HG03354 (cell line): ENCODE measurements at regions not wholly inside any gene's neighbourhood (a gene's known extent, or its start where the extent isn't known, plus 50 kb on each side); places are given as distances from the start of the nearest gene placed in this dataset.

ENCODE experiments used
- ATAC-seq: cut with Tn5 transposase; IDR thresholded peaks from one replicate; pipeline ENCODE4 v1.9.1; 2021; ENCODE audit warnings: mild to moderate bottlenecking; ENCODE audit not compliant: unreplicated experiment, poor library complexity, severe bottlenecking

DNA sequence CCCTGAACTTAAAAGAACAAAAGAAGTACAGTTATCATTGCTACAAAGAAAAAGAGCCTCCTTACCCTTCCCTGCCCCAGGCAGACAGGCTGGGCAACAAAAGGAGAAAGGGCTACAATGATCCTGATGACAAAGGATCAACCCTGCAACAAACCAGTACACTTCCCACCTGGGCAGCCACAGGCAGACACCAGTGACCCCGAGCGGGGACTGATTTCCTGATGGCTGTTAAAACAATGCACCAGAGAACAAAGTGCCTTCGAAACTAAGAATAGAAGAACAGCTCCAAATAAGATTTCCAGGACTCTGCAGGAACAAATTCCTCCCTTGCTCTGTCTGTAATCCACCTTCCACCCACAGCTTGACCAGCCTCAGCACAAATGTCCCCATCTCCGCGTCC, 106.3 kb upstream of the ARHGEF3 start:
- ATAC-seq, result no peak

DNA sequence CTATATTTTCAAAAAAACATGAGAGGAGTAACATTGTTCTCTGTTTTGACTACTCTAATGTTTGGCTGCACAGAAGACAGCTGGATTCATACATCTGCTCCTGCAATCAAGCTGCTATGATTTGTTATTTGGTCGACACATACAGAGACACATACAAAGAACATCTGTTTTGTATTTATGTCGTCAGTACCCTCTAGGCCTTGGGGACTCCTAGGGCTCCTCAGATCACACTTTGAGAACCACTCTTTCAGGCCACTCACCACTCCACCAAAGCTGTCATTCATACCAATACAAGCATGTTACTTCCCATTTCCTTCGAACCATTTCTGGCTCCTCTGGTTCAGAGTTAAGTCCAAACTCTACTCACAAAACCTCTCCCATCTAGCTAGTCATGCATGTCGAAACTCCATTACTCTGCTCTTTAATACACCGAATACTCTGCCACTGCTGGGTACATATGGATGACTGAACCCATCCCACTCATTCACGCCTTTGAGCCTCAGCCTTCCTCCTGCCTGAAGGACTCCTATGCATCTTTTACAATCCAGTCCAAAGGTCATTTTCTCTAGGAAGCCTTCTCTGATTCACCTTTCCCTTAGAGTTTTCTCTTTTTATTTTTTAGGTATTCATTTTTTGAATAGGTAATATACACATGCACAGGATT, 102.9 kb upstream of the ARHGEF3 start:
- no peak for ATAC-seq

DNA sequence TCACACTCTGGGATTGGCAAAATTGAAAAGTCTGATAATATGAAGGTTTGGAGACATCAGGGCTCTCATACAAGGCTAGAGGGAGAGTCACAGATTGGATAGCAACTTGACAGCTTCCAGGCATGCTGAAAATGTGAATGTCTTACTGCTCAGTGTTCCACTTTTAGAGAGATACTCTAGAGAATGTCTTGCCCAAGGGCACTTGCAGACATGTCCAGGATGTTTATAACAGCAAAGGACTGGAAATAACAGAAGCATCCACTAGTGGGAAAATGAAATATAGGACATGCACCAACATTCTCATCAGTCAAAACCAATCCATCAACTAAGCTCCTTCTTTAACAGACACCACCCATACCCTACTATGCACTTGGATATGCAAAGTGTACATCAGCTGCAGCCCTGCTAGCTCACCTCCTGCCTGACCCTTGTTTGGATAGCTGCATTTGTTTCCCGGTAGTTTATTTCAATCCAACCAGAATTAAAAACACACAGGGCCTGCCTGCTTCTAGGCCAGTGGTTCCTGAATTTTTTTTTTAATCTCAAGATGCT, 101.6 kb upstream of the ARHGEF3 start:
- no peak for ATAC-seq

DNA sequence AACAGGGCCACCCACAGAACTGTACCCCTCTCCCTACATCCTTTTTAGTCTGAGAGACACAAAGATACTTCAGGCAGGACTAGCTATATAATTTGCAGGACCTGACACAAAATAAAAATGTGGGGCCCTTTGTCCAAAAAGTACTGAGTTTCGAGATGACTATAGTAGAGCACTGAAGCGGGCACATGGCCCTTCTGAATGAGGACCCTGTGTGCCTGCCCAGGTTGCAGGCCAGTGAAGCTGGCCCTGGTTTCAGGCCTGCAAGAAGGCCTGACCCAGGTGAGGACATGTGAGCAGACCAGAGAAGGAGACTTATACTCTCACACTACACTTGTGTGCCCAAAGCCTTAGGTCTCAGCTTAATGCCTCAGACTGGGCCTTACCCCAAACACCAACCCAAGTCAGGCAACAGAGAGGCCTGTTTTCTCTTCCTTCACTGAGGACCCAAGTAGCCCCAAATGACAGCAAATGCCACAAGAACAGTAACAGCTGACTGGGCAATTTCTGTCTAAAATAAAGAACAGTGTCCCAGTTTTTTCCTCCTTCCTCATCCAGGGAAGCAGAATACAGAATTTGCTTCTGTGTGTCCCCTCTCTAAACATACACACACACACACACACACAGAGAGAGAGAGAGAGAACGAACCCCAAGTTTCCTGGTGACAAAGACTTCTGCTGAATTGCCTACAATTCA, 100.9 kb upstream of the ARHGEF3 start:
- no peak for ATAC-seq

DNA sequence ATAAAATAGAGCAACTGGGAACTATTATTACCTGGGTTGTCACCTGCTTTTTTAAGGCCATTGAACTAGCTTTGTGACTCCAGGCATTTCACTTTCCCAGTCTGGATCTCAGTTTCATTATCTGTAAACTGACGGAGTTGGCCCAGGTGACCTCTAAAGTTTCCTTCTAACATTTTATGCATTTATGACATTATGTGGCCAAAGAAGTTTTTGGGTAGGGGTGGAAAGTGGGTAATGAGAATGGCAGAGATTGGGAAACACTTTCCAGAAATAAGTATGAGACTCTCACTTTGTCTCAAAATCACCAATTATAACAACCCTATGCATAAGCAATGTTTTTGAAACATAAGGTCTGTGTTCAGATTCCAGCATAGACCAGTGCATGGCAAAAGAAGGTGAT, 99.1 kb upstream of the ARHGEF3 start:
- no peak for ATAC-seq

DNA sequence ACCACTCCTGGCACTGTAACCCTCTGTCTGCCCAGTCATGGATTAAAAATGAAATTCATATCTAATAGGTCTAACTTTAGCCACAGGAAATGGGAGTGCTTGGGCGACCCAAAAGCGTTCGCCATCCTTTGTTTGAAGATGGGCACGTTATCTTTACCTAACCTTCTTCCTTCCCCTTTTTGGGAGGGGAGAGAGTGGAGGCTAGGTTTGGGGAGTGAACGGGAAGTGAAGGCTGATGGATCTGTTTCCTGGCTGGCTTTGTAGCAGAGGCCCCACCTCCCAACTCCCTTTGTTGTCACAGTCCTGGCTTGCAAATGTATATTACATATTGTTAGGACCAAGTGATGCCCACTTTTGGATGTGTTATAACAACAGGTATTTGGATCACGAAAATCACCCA, 98.1 kb upstream of the ARHGEF3 start:
- ATAC-seq, result no peak

DNA sequence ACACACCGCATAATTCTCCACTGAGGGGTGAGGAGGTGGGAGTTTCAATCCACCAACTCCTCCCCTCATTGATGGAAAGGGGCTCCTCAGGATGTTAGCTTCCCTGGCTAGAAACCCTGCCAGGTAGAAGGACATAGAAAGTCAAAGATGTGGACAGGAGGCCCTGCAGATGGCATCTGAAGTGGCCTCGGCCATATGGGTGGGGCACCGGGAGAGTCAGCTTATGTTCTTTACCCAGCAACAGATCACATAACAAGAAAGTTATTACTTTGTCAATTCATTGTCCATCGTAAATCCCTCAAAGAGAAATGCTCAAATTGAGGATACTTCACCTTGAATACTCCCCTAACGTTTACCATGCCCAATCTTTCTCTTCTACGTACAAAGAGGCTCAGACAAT, 97.3 kb upstream of the ARHGEF3 start:
- ATAC-seq, result no peak

DNA sequence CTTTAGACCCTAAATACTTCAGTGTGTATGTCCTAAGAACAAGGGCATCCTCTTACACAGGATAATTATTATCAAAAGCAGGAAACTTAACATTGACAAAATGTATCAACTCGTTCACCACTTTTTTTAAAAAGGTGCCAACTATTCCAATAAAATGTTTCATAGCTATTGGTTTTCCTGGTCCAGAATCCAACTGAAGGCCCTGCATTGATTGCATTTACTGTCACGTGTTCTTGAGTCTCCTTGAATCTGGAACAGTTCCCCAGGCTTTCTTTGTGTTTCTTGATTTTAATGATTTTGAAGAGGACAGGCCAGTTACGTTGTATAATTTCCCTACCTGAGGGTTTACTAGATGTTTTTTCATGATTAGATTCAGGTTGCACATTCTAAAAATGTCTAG, 94.6 kb upstream of the ARHGEF3 start:
- ATAC-seq, result no peak

DNA sequence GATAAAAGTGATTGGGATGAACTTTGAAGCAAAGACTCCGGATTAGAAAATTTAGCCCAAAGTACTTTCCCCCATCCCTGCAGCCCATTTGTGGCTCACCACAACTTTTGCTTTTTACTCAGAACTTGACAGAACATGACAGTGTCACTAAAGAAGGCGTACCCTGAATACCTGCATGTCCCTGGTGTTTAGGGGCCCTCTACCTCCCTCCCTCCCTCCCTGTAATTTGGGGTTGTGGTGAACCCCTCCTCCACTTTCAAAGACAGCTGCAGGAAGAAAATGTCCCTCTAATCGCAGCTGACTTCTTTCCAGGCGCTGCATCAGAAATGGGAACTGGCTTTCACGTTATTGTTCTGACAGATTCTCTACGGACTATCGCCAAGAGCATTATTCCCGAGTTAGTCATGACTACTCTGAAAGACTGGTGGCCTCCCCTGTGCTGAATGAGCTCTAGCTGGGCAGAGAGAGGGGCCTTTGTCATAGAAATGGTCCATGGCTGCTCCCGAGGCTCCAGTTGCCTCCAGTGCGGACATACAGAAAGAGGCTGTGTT, 93.2 kb upstream of the ARHGEF3 start:
- ATAC-seq, result no peak

DNA sequence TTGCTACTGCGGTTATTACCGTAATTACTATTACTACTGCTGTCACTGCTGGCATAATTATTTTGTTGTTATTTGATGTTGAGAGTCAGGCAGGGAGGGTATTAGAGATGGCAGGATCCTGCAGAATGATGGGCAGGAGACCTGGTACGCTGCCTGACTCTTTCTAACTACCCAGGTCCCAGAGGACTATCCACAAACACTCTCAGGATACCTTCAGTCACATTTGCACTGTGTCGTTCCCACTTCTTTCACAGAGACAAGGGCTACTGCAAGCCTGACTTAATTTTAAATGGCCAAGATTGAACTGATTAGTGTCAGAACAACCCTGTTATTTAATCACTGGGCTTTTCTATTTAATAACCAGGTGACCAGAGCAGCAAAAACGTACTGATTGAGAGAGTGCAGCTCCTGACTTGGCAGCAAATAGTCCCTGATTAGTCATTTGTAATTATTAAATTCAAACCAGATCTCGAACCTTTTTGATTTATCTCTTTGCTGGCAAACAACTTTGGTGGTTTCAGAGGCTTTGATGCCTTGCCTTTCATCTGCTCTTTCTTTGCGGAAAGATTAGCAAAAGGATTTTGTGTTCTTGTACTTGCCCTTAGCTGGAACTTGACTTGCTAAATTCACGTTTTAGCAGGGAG, 88.8 kb upstream of the ARHGEF3 start:
- no peak for ATAC-seq

DNA sequence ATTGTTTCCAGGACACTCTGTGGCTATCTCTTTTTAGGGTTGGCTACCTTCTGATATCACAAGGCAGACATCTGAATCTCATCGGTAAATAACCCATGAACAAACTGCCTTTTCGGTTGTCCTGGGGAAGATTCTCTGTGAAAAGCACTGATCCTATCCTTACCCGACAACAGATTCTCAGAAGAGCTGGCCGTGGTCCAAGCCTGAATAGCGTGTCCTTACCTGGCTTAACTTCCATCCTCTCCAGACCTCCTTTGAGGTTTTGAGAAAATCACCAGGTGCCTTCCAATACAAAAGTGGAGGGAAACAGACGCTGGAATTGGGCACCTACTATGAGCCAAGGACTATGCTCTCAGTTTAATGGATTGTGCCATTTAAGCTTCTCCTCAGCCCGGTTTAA, 87.4 kb upstream of the ARHGEF3 start:
- ATAC-seq, result no peak

DNA sequence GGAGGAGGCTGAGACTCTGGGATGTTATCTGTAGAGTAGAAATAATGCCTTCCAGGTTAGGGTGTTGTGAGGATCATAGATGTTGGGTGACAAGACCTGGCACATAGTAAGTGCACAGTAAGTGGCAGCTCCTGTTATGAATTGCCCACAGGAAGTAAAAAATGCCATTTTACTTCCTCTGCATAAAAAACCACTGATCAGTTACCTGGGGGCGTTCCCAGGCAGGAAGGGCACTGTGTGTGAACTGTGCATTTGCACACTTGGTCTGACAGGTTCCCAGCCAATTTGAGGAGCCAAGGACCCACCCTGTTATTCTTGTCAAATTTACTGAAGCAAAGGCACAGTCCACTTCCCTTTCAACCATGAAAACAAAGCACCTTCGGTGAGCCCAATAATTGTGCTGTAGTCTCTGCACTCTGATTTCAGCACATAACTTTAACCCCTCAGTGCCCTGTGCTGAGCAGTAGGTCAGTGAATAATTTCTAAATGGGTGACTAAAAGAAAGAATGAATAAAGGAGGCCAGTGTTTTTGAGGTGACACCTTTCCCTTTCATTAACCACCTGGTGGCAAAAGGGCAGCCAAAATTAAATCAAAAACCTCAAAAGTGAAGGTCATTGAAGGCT, 85.8 kb upstream of the ARHGEF3 start:
- no peak for ATAC-seq

DNA sequence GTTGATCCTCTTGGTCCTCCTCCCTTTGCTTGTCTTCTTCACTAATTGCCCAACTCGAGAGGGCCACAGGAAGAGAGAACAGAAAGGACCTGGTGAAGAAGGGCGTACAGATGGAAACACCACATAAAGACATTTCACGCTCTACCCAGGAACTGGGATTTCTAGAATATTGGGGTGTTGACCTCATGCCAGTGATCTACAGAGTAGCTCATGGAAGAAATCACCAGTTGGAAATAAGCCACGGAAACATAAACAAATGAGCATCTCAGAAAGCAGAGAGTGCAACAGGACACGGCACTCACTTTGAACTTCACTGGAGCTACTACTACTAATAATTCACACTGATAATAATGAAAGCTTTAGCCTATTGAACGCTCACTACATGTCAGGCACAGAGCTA, 84.6 kb upstream of the ARHGEF3 start:
- no peak for ATAC-seq

DNA sequence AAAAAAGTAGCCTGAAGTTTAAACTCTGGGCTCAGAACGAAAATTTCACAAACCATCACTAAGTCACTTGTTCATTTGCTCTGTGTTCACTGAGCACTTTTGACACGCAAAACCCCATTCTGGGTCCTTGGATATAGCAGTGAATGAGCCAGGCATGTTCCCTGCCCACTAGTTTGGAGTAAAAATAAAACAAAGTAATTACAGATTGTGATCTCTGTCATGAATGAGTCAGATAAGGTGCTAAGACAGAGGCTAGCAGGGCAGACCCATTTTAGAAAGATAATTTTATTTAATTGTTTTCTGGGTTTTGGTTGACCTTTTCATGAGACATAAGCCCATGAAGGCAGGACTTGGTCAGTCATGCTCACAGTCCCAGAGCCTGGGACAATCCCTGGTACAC, 84.1 kb upstream of the ARHGEF3 start:
- no peak for ATAC-seq

DNA sequence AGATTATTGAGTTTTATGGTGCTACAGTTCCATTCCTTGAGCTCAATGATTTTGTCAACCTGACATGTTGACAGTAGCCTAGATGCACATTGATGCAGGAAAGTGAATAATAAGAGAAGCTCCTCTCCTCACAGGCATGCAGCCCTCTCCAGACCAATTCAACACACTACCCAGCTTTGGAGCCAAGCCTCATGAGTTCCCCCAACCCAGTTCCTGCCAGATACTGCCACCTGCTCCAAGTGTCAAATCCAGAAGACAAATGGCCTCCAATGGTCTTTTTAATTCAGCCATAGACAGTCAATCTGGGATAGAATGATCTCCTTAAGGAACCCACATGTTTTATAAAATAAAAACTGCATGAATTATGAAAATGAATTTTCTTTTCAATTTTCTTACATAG, 83.7 kb upstream of the ARHGEF3 start:
- ATAC-seq, result no peak

DNA sequence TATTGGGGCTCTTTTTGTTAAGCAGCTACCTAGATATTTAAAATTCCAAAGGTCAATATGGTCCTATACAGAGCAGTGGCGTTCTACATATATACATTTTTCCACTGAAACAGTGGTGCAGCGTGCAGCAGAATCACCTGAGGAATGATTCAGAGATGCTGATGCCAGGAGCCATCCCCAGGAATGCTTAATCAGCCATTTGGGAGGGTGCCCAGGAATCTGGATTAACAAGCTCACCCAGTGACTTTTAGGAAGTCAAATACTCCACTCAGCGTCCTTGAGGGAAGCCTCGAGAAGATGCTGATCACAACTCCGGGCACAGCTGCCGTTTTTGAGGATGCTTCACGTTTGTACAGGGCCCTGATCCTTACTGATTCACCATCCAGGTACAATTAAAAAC, 82.6 kb upstream of the ARHGEF3 start:
- no peak for ATAC-seq

DNA sequence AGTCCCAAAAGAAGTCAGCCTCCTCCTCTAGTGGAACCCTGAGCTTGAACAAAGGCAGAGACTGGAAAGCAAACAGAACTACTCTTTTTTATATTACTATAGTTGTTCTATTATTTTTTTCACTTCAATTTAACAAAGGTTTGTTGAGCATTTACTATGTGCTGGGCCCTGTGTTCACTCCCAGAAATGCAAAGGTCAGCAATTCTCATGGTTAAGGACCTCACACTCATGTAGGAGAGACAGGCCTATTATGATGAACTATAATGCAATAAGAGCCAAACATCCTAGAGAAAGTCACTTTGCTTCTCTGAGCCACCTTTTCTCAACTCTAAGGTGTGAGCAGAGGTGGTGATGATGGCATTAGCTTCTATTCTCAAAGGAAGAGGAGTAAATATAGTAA, 82.1 kb upstream of the ARHGEF3 start:
- ATAC-seq, result no peak

DNA sequence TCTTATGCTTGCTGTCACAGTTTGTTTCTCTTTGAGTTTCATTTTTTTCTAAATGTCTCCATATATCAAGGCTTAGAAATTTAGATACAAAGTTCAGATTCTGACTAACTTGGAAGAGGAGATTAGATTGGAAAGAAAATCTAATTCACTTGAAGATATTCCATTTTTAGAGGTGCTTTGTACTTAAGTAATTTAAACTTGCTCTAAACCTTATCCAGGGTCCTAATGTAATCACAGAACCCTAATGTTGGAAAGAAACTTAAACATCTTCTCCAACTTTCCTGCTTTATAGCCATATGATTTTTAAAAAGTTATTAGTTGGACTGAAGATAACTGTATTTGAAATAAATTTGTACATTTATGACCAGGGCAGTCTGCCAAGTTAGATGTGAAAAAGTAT, 81.1 kb upstream of the ARHGEF3 start:
- ATAC-seq, result no peak

DNA sequence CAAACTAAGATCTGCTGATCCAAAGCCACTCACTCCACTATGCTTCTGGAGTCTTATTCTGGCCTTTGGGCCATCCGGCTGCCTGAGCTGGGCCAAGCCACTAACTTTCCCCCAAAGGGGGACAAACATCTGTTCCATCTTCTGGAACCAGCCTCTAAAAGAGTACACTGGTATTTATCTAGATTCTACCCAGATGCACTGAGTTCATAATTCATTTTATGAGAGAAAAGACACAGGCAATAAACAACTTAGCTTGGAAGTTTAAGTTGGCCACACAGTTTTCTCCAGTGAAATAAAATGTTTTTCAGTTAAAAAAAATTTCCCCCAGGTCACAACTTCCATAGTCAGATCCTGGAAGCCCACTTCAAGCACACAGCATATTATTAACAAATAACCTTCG, 80.1 kb upstream of the ARHGEF3 start:
- no peak for ATAC-seq
